HG03045 (cell line): ENCODE measurements at regions not wholly inside any gene's neighbourhood (a gene's known extent, or its start where the extent isn't known, plus 50 kb on each side); places are given as distances from the start of the nearest gene placed in this dataset.
"Not testable (repeated sequence)": the region's sequence is repeated elsewhere in the genome, so short reads cannot be mapped to it uniquely, and the experiment has no call there.

Source experiments
- ATAC-seq: cut with Tn5 transposase; IDR thresholded peaks from one replicate; pipeline ENCODE4 v1.9.1; 2021; ENCODE audit warnings: mild to moderate bottlenecking, moderate library complexity; ENCODE audit not compliant: unreplicated experiment

GRCh38 chr16:66121466-66121865, 245.0 kb upstream of the CDH5 start:
- no peak for ATAC-seq

- no peak for ATAC-seq
Measured at GRCh38 chr16:66120656-66121055, 245.8 kb upstream of the CDH5 start.

- no peak for ATAC-seq
Measured at GRCh38 chr16:66116163-66117002, 250.1 kb upstream of the CDH5 start.

- ATAC-seq, result no peak
Measured at GRCh38 chr16:66115373-66115772, 251.1 kb upstream of the CDH5 start.

- no peak for ATAC-seq
Measured at GRCh38 chr16:66113223-66113622, 253.3 kb upstream of the CDH5 start.

GRCh38 chr16:66109677-66110076, 256.8 kb upstream of the CDH5 start:
- no peak for ATAC-seq

- ATAC-seq, result no peak
Measured at GRCh38 chr16:66107661-66108060, 258.8 kb upstream of the CDH5 start.

- no peak for ATAC-seq
Measured at GRCh38 chr16:66103211-66103610, 263.3 kb upstream of the CDH5 start.

GRCh38 chr16:66099306-66099705, 267.2 kb upstream of the CDH5 start:
- ATAC-seq, result no peak

- ATAC-seq, result no peak
Measured at GRCh38 chr16:66097751-66098150, 268.7 kb upstream of the CDH5 start.

- no peak for ATAC-seq
Measured at GRCh38 chr16:66095676-66096075, 270.8 kb upstream of the CDH5 start.

- ATAC-seq, result no peak
Measured at GRCh38 chr16:66093191-66093590, 273.3 kb upstream of the CDH5 start.

GRCh38 chr16:66091471-66091891, 275.0 kb upstream of the CDH5 start:
- no peak for ATAC-seq

- ATAC-seq, result no peak
Measured at GRCh38 chr16:66088681-66089080, 277.8 kb upstream of the CDH5 start.

- no peak for ATAC-seq
Measured at GRCh38 chr16:66087308-66087707, 279.2 kb upstream of the CDH5 start.

- ATAC-seq, result no peak
Measured at GRCh38 chr16:66085651-66086050, 280.8 kb upstream of the CDH5 start.

- not testable (repeated sequence) for ATAC-seq
Measured at GRCh38 chr16:66084731-66085130, 281.8 kb upstream of the CDH5 start.

- no peak for ATAC-seq
Measured at GRCh38 chr16:66084306-66084705, 282.2 kb upstream of the CDH5 start.

- ATAC-seq, result no peak
Measured at GRCh38 chr16:66083171-66083570, 283.3 kb upstream of the CDH5 start.

GRCh38 chr16:66082424-66082823, 284.1 kb upstream of the CDH5 start:
- no peak for ATAC-seq

GRCh38 chr16:66081775-66082366, 284.6 kb upstream of the CDH5 start:
- ATAC-seq, result no peak

- ATAC-seq, result no peak
Measured at GRCh38 chr16:66079671-66080334, 286.7 kb upstream of the CDH5 start.
